NCI-H2227 (cell line): ENCODE measurements at regions not wholly inside any gene's neighbourhood (a gene's known extent, or its start where the extent isn't known, plus 50 kb on each side); places are given as distances from the start of the nearest gene placed in this dataset.
A peak's percentile ranks its signal among the peaks of the same experiment; 100 is the strongest.

Experiments used
- DNase-seq: peaks from one replicate; lab custom pipeline; 2025; ENCODE audit not compliant: unreplicated experiment; lab: John Stamatoyannopoulos, UW

DNA sequence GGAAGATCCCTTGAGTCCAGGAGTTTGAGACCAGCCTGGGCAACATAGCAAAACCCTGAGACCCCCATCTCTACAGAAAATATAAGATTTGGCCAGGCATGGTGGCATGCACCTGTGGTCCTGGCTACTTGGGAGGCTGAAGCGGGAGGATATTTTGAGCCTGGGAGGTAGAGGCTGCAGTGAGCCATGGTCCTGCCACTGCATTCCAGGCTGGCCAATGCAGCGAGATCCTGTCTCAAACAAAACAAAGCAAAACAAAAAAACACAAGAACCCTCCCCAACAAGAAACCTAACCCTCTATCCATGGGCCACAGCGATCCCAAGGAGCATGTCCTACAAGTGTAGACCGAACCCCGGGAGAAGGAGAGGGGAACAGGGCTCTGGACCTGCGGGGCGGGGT lies 133.3 kb downstream of the MGAT5B start:
- no peak for DNase-seq

- DNase-seq = no peak
Measured at GRCh38 chr17:77002103-77003045, 134.2 kb downstream of the MGAT5B start.

GRCh38 chr17:77003699-77004098 lies 135.5 kb downstream of the MGAT5B start:
- no peak for DNase-seq

GRCh38 chr17:77006971-77007649 lies 133.7 kb upstream of the SEC14L1 start:
- peak; percentile 26 for DNase-seq

DNA sequence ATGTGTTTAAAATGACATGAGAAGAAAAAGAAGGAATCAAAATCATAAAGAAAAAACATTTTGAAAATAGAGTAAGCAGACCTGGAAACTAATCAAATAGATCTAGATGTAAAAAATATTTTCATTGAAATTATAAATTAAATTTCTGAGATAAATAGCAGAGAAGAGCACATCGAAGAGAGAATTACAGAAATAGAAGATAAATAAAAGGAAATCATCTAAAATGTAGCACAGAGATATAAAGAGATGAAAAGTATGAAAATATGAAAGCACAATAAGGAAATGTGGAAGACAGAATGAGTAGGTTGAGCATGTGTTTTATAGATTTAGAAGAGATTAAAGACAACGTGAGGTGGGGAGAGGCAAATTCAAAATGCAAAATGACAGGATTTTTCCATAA lies 130.9 kb upstream of the SEC14L1 start:
- DNase-seq = no peak

GRCh38 chr17:77010667-77011066 lies 130.1 kb upstream of the SEC14L1 start:
- DNase-seq = no peak

GRCh38 chr17:77011173-77012011 lies 129.4 kb upstream of the SEC14L1 start:
- peak; percentile 10 for DNase-seq

GRCh38 chr17:77018504-77018903 lies 122.3 kb upstream of the SEC14L1 start:
- DNase-seq = no peak

GRCh38 chr17:77019893-77020379 lies 120.8 kb upstream of the SEC14L1 start:
- DNase-seq = no peak

DNA sequence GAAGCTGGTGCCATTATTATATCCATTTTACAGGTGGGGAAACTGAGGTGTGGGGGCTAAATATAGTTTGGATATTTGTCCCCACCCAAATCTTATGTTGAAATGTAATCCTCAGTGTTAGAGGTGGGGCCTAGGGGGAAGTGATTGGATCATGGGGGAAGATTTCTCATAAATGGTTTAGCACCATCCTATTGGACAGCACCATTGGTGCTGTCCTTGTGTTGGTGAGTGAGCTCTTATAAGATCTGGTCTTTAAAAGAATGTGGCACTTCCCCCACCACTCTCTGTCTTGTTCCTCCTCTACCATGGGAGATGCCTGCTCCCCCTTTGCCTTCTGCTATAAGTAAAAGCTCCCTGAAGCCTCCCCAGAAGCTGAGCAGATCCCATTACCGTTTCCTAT lies 119.8 kb upstream of the SEC14L1 start:
- no peak for DNase-seq

DNA sequence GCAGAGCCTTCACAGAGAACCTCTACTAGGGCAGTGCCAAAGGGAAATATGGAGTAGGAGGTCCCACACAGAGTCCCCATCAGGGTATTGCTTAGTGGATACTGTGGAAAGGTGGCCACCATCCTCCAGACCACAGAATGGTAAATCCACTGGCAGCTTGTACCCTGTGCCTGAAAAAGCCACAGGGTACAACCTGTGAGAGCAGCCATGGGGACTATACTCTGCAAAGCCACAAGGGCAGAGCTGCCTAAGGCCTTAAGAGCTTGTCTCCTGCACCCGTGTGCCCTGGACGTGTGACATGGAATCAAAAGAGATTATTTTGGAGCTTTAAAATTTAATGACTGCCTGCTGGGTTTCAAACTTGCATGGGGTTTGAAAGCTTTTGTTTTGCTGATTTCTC lies 118.0 kb upstream of the SEC14L1 start:
- no peak for DNase-seq

GRCh38 chr17:77025781-77026180 lies 115.0 kb upstream of the SEC14L1 start:
- no peak for DNase-seq

- no peak for DNase-seq
Measured at GRCh38 chr17:77027271-77027889, 113.4 kb upstream of the SEC14L1 start.

DNA sequence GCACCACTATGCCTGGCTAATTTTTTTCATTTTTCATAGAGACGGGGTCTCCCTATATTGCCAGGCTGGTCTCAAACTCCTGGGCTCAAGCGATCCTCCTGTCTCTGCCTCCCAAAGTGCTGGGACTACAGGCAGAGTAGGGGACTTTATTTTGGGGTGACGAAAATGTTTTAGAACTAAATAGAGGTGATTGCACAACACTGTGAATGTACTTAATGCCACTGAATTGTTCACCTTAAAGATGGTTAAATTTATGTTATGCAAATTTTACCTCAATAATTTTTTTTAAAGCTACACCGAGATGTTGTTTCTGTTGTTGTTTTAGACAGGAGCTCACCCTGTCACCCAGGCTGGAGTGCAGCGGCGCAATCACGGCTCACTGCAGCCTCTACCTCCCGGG lies 111.9 kb upstream of the SEC14L1 start:
- DNase-seq = no peak

GRCh38 chr17:77032929-77033328 lies 107.8 kb upstream of the SEC14L1 start:
- DNase-seq = no peak

DNA sequence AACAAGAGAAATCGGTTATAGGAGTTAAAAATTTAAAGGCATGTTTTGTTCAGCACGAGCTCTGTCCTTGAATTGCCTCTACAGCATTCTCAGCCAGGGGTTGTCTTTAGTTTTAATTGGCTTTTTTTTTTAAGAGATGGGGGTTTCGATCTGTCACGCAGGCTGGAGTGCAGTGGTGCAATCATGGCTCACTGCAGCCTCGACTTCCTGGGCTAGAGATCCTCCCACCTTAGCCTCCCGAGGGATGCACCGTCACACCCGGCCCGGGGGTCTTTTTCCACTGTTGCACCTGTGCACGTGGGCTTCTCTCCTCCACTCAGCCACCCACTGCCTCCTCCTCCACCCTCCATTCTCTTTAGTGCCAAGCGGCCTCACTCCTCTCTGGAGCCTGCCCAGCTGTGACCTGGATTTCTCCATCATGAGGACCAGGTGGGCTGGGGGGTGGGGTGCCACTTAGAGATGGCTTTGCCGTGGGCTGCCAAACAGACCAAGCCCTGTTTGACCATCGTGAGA lies 106.8 kb upstream of the SEC14L1 start:
- no peak for DNase-seq

- DNase-seq = no peak
Measured at GRCh38 chr17:77034677-77035424, 105.9 kb upstream of the SEC14L1 start.

GRCh38 chr17:77035526-77035925 lies 105.2 kb upstream of the SEC14L1 start:
- DNase-seq = no peak

DNA sequence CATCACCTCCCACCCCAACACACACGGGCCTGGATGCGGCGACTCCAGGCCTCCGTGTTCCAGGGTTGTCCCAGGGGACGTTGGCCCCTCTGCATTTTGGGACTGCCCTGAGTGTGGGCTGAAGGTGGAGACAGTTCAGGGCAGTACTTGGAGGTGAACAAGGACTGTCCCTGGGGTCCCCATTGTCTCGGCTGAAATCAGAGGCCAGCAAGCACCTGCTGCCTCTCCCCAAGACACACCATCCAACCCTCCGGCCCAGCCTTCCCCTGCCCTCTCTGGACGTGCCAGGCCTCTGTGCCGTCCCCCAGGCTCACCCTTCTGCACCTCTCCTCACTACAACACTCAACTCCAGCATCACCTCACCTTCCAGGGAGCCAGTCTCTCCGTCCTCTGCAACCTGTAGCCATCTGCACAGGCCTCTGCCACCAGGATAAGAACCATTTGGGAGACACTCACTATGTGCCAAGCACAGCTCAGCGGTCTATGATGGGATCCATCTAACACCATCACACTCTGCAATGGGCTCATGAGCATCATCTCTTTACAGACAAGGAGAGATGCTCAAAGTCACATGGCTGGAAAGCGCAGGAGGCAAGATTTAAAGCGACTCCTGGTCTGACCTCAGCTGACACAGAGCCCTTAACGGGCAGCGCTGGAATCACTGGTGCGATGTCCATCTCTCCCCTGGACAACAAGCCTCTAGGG lies 104.5 kb upstream of the SEC14L1 start:
- no peak for DNase-seq
